KMS-11 (cell line): ENCODE measurements at regions not wholly inside any gene's neighbourhood (a gene's known extent, or its start where the extent isn't known, plus 50 kb on each side); places are given as distances from the start of the nearest gene placed in this dataset.

Experiments used
- H2AFZ ChIP-seq: fragments of 200-600 bp; sonication (generic); 2 replicates; pipeline ENCODE4 v1.6.1; 2016; ENCODE audit warnings: antibody characterized with exemption, mixed run types, low read depth
- H3K27ac ChIP-seq: fragments of 200-600 bp; sonication (generic); 2 replicates; pipeline ENCODE4 v1.6.1; 2016; ENCODE audit warnings: mild to moderate bottlenecking, mixed run types
- H3K27me3 ChIP-seq: fragments of 200-600 bp; sonication (generic); 2 replicates; pipeline ENCODE4 v1.6.1; 2017; ENCODE audit warnings: mild to moderate bottlenecking, low read depth, mixed run types, moderate library complexity; ENCODE audit not compliant: insufficient read depth
- H3K36me3 ChIP-seq: fragments of 200-600 bp; sonication (generic); 2 replicates; pipeline ENCODE4 v1.6.1; 2017; ENCODE audit warnings: mild to moderate bottlenecking, mixed run types; ENCODE audit not compliant: insufficient read depth
- H3K4me1 ChIP-seq: fragments of 200-600 bp; sonication (generic); 2 replicates; pipeline ENCODE4 v1.6.1; 2016; ENCODE audit warnings: mild to moderate bottlenecking, low read depth, mixed run types; ENCODE audit not compliant: poor library complexity, severe bottlenecking
- H3K4me2 ChIP-seq: fragments of 200-600 bp; sonication (generic); 2 replicates; pipeline ENCODE4 v1.7.0; 2016; ENCODE audit warnings: mild to moderate bottlenecking, mixed run types
- H3K4me3 ChIP-seq: fragments of 200-600 bp; sonication (generic); IDR thresholded peaks from 2 replicates; pipeline ENCODE4 v1.6.1; 2017; ENCODE audit warnings: low read depth, low read length, mixed read lengths; ENCODE audit not compliant: insufficient read depth
- H3K79me2 ChIP-seq: fragments of 200-600 bp; sonication (generic); 2 replicates; pipeline ENCODE4 v1.6.1; 2016; ENCODE audit warnings: low read depth, mixed run types; ENCODE audit not compliant: insufficient read depth
- H3K9ac ChIP-seq: fragments of 200-600 bp; sonication (generic); 2 replicates; pipeline ENCODE4 v1.6.1; 2016; ENCODE audit warnings: mild to moderate bottlenecking, mixed run types
- H4K20me1 ChIP-seq: fragments of 200-600 bp; sonication (generic); 2 replicates; pipeline ENCODE4 v1.6.1; 2016; ENCODE audit warnings: mild to moderate bottlenecking, mixed run types; ENCODE audit not compliant: insufficient read depth
- CTCF ChIP-seq: fragments of 200-600 bp; sonication (generic); conservative IDR thresholded peaks from 2 replicates; pipeline ENCODE4 v1.6.1; 2017; ENCODE audit warnings: low read depth, mild to moderate bottlenecking, antibody characterized with exemption, low read length, moderate library complexity, mixed read lengths

GRCh38 chr5:133877351-133878235, 90.8 kb downstream of the C5orf15 start:
- Histone ChIP-seq H3K27ac (no peak overlapping the region), H3K36me3 (no peaks in the 10 kb centered on the region), H3K4me1 (no peaks in the 10 kb centered on the region), H3K4me2 (no peak overlapping the region), H2AFZ (no peak overlapping the region), H3K9ac (no peak overlapping the region), H3K4me3 (no peak overlapping the region), H3K79me2 (no peaks in the 10 kb centered on the region), H4K20me1 (no peaks in the 10 kb centered on the region), H3K27me3 (no peaks in the 10 kb centered on the region)
- TF ChIP-seq CTCF, result no peak

GRCh38 chr5:133876266-133876665, 92.2 kb downstream of the C5orf15 start:
- Histone ChIP-seq H3K79me2 (no peaks in the 10 kb centered on the region), H3K27ac (no peak overlapping the region), H3K4me2 (no peak overlapping the region), H3K9ac (no peak overlapping the region), H2AFZ (no peak overlapping the region), H3K4me3 (no peak overlapping the region), H3K4me1 (peaks cover 2% of the 10 kb centered on the region), H3K36me3 (no peaks in the 10 kb centered on the region), H4K20me1 (no peaks in the 10 kb centered on the region), H3K27me3 (no peaks in the 10 kb centered on the region)
- no peak for TF ChIP-seq CTCF

- no peaks in the 10 kb centered on the region for H3K36me3 ChIP-seq
- H3K27me3 ChIP-seq, result no peaks in the 10 kb centered on the region
- no peaks in the 10 kb centered on the region for H4K20me1 ChIP-seq
- H3K4me1 ChIP-seq, result peaks cover 13% of the 10 kb centered on the region
- H3K4me3 ChIP-seq, result no peak overlapping the region
- H3K27ac ChIP-seq, result no peak overlapping the region
- no peak overlapping the region for H3K4me2 ChIP-seq
- no peaks in the 10 kb centered on the region for H3K79me2 ChIP-seq
- TF ChIP-seq CTCF, result no peak
- no peak overlapping the region for H3K9ac ChIP-seq
- no peak overlapping the region for H2AFZ ChIP-seq
These were observed 93.2 kb downstream of the C5orf15 start for GRCh38 chr5:133875179-133875578.

DNA sequence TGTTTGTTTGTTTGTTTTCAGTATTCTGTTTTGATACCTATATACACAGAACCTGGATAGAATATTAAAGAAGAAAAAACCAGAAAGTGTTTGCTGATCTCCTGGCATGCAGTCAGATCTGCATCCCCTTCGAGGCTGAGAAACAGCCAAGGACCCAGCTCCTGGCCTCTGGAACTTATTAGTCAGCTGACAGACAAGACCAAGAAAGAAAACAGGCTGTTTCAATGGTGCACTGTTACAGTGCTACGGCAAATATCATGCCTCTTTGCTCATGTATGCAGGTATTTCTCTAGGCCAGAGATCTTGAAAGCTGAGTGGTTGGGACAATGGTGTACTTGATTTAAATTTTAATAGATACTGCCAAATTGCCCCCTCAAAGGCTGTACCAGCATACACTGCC, 95.0 kb downstream of the C5orf15 start:
- H3K4me2 ChIP-seq, result no peak overlapping the region
- no peak overlapping the region for H3K9ac ChIP-seq
- peaks cover 22% of the 10 kb centered on the region for H3K4me1 ChIP-seq

More for the DNA sequence above, 95.0 kb downstream of the C5orf15 start:
- no peak for TF ChIP-seq CTCF
- Histone ChIP-seq H4K20me1 (no peaks in the 10 kb centered on the region), H2AFZ (no peak overlapping the region), H3K36me3 (no peaks in the 10 kb centered on the region), H3K4me3 (no peak overlapping the region), H3K79me2 (no peaks in the 10 kb centered on the region), H3K27ac (no peak overlapping the region), H3K27me3 (no peaks in the 10 kb centered on the region)
